Lung (tissue), 11 donors: ENCODE measurements at regions not wholly inside any gene's neighbourhood (a gene's known extent, or its start where the extent isn't known, plus 50 kb on each side); places are given as distances from the start of the nearest gene placed in this dataset.
A peak's percentile ranks its signal among the peaks of the same experiment; 100 is the strongest.

ENCODE experiments used
- ATAC-seq: fragments of 200-7000 bp; cut with Tn5 transposase; one replicate; pipeline ENCODE4 v1.9.1; 2020; ENCODE audit warnings: moderate number of reproducible peaks; ENCODE audit not compliant: insufficient read depth, low FRiP score
- DNase-seq, 3 donors: peaks; one replicate each; pipeline ENCODE4 v3.0.0-alpha.2; 2013 to 2017
- H3K27ac ChIP-seq, 2 donors: one replicate each; pipeline ENCODE4 v1.5.1; 2013; ENCODE audit warnings: mild to moderate bottlenecking in 2 of 2, moderate library complexity in 2 of 2, control low read depth in 1 of 2, inconsistent platforms in 1 of 2, low read depth in 1 of 2, low read length in 1 of 2
- H3K27me3 ChIP-seq, 3 donors: one replicate each; pipeline ENCODE4 v1.5.1; 2013; ENCODE audit warnings: low read length in 2 of 3; ENCODE audit not compliant: control insufficient read depth in 3 of 3, insufficient read depth in 3 of 3
- H3K36me3 ChIP-seq, 4 donors: one replicate each; pipeline ENCODE4 v1.5.1; 2013; ENCODE audit warnings: low read length in 4 of 4, mild to moderate bottlenecking in 1 of 4, moderate library complexity in 1 of 4; ENCODE audit not compliant: control insufficient read depth in 4 of 4, insufficient read depth in 4 of 4
- H3K4me1 ChIP-seq, 5 donors: one replicate each; pipeline ENCODE4 v1.5.1; 2013; ENCODE audit warnings: low read length in 5 of 5, mild to moderate bottlenecking in 2 of 5, moderate library complexity in 1 of 5; ENCODE audit not compliant: control insufficient read depth in 5 of 5, insufficient read depth in 5 of 5
- H3K4me3 ChIP-seq: one replicate; pipeline ENCODE4 v1.5.1; 2013; ENCODE audit warnings: mild to moderate bottlenecking, control low read depth, moderate library complexity
- H3K9ac ChIP-seq, 2 donors: one replicate each; pipeline ENCODE4 v1.5.1; 2013; ENCODE audit warnings: low read length in 2 of 2, control low read depth in 1 of 2; ENCODE audit not compliant: insufficient read depth in 1 of 2
- H3K9me3 ChIP-seq, 4 donors: one replicate each; pipeline ENCODE4 v1.5.1; 2013; ENCODE audit warnings: low read length in 3 of 4, mild to moderate bottlenecking in 1 of 4, moderate library complexity in 1 of 4; ENCODE audit not compliant: control insufficient read depth in 4 of 4, insufficient read depth in 3 of 4
- CTCF ChIP-seq: IDR thresholded peaks from 2 replicates; pipeline ENCODE4 v1.5.1; 2012; ENCODE audit warnings: mild to moderate bottlenecking; ENCODE audit errors: control extremely low read depth, extremely low read depth
- WGBS, 2 donors: extraction: QIAGEN DNeasy Blood & Tissue Kit; methylation state at CpG; one replicate each; pipeline ENCODE4 v1.1.7; 2013; 5-methylcytosine and 5-hydroxymethylcytosine counted together
- donor health status: control.
- donor health status: control.
- donor health status: Bipolar disorder and iron deficiency.
- donor health status: healthy.
- donor health status: DM: yes; HTN: yes; CAD: no.

GRCh38 chrX:143363419-143363818, 153.9 kb downstream of the SPANXN3 start:
- ATAC-seq (no peak), DNase-seq (no peak)
- no peak for TF ChIP-seq CTCF
- H3K27ac ChIP-seq, result no peak overlapping the region
- H3K4me3 ChIP-seq, result no peak overlapping the region
- WGBS, 2 donors, result 65 to 76% methylated on average over 3 of the region's 3 CpGs
- no peaks in the 10 kb centered on the region for H3K27me3 ChIP-seq
- H3K36me3 ChIP-seq, result no peaks in the 10 kb centered on the region
- no peaks in the 10 kb centered on the region for H3K4me1 ChIP-seq
- H3K9me3 ChIP-seq, result no peaks in the 10 kb centered on the region
- H3K9ac ChIP-seq, result no peak overlapping the region

GRCh38 chrX:143340190-143340589, 177.1 kb downstream of the SPANXN3 start:
- no peaks in the 10 kb centered on the region for H3K9me3 ChIP-seq
- ATAC-seq, result no peak
- no peaks in the 10 kb centered on the region for H3K27me3 ChIP-seq
- H3K4me1 ChIP-seq, result no peaks in the 10 kb centered on the region
- no peak overlapping the region for H3K27ac ChIP-seq
- no peak overlapping the region for H3K4me3 ChIP-seq
- DNase-seq, result no peak
- WGBS, 2 donors, result 80 to 85% methylated on average over 1 of the region's 1 CpG
- TF ChIP-seq CTCF, result no peak
- no peaks in the 10 kb centered on the region for H3K36me3 ChIP-seq
- no peak overlapping the region for H3K9ac ChIP-seq

- no peaks in the 10 kb centered on the region for H3K27me3 ChIP-seq
- no peak for ATAC-seq
- WGBS, 2 donors, result 67 to 83% methylated on average over 1 of the region's 1 CpG
Observed at GRCh38 chrX:143336261-143336660, 181.0 kb downstream of the SPANXN3 start.

More at GRCh38 chrX:143336261-143336660, 181.0 kb downstream of the SPANXN3 start:
- H3K4me3 ChIP-seq, result no peak overlapping the region
- no peaks in the 10 kb centered on the region for H3K36me3 ChIP-seq
- no peaks in the 10 kb centered on the region for H3K4me1 ChIP-seq
- no peak overlapping the region for H3K9ac ChIP-seq
- DNase-seq, result peak in 1 of 3 donors; percentile 10
- no peaks in the 10 kb centered on the region for H3K9me3 ChIP-seq
- no peak for TF ChIP-seq CTCF
- H3K27ac ChIP-seq, result no peak overlapping the region
